H9 (cell line): ENCODE measurements at regions not wholly inside any gene's neighbourhood (a gene's known extent, or its start where the extent isn't known, plus 50 kb on each side); places are given as distances from the start of the nearest gene placed in this dataset.

Experiments
- DNase-seq: peaks from one replicate; pipeline ENCODE4 v3.0.0-alpha.2; 2017
- H2AFZ ChIP-seq: one replicate; pipeline ENCODE4 v1.6.1; 2013; ENCODE audit warnings: mild to moderate bottlenecking, low read length, control low read depth, moderate library complexity
- H2AK5ac ChIP-seq: 2 replicates; pipeline ENCODE4 v1.6.1; 2013; ENCODE audit warnings: low read length, control low read depth, mixed read lengths; ENCODE audit not compliant: insufficient read length
- H2BK120ac ChIP-seq: one replicate; pipeline ENCODE4 v1.6.1; 2013; ENCODE audit warnings: low read depth, mild to moderate bottlenecking, low read length, control low read depth, inconsistent platforms; ENCODE audit not compliant: poor library complexity, severe bottlenecking
- H2BK12ac ChIP-seq: 2 replicates; pipeline ENCODE4 v1.6.1; 2013; ENCODE audit warnings: low read length, control low read depth, mixed read lengths, low read depth; ENCODE audit not compliant: insufficient read length
- H2BK15ac ChIP-seq: 2 replicates; pipeline ENCODE4 v1.6.1; 2013; ENCODE audit warnings: low read depth, low read length, control low read depth
- H2BK20ac ChIP-seq: one replicate; pipeline ENCODE4 v1.6.1; 2013; ENCODE audit warnings: low read depth, mild to moderate bottlenecking, low read length, control low read depth, inconsistent platforms; ENCODE audit not compliant: poor library complexity, severe bottlenecking
- H2BK5ac ChIP-seq: 2 replicates; pipeline ENCODE4 v1.6.1; 2013; ENCODE audit warnings: low read length, control low read depth, mixed read lengths; ENCODE audit not compliant: insufficient read length
- H3K14ac ChIP-seq: 2 replicates; pipeline ENCODE4 v1.6.1; 2013; ENCODE audit warnings: low read length, control low read depth; ENCODE audit not compliant: insufficient read depth
- H3K18ac ChIP-seq: 2 replicates; pipeline ENCODE4 v1.6.1; 2013; ENCODE audit warnings: low read depth, mild to moderate bottlenecking, mixed read lengths, low read length, control low read depth; ENCODE audit not compliant: insufficient read length
- H3K23ac ChIP-seq: 2 replicates; pipeline ENCODE4 v1.6.1; 2013; ENCODE audit warnings: low read length, control low read depth, mixed read lengths, low read depth; ENCODE audit not compliant: insufficient read length
- H3K23me2 ChIP-seq: 2 replicates; pipeline ENCODE4 v1.6.1; 2013; ENCODE audit warnings: low read depth, mild to moderate bottlenecking, mixed read lengths, low read length, control low read depth; ENCODE audit not compliant: insufficient read length, poor library complexity, severe bottlenecking
- H3K27ac ChIP-seq: 2 replicates; pipeline ENCODE4 v1.5.1; 2013; ENCODE audit warnings: low read length, control low read depth, mixed read lengths, low read depth; ENCODE audit not compliant: insufficient read length
- H3K27me3 ChIP-seq: 2 replicates; pipeline ENCODE4 v1.6.1; 2013; ENCODE audit warnings: low read length, control low read depth, inconsistent platforms; ENCODE audit not compliant: insufficient read depth
- H3K4ac ChIP-seq: 2 replicates; pipeline ENCODE4 v1.6.1; 2013; ENCODE audit warnings: low read depth, mild to moderate bottlenecking, control low read depth, inconsistent platforms, low read length, moderate library complexity
- H3K4me1 ChIP-seq: 2 replicates; pipeline ENCODE4 v1.6.1; 2013; ENCODE audit warnings: low read length, control low read depth, inconsistent platforms; ENCODE audit not compliant: insufficient read depth
- H3K4me2 ChIP-seq: 2 replicates; pipeline ENCODE4 v1.6.1; 2013; ENCODE audit warnings: low read length, control low read depth, mixed read lengths; ENCODE audit not compliant: insufficient read length, insufficient read depth
- H3K56ac ChIP-seq: 2 replicates; pipeline ENCODE4 v1.6.1; 2013; ENCODE audit warnings: low read depth, mild to moderate bottlenecking, mixed read lengths, low read length, control low read depth; ENCODE audit not compliant: insufficient read length
- H3K79me1 ChIP-seq: 2 replicates; pipeline ENCODE4 v1.6.1; 2013; ENCODE audit warnings: low read depth, mild to moderate bottlenecking, moderate library complexity, low read length, control low read depth, inconsistent platforms; ENCODE audit not compliant: insufficient read depth, poor library complexity, severe bottlenecking
- H3K79me2 ChIP-seq: 2 replicates; pipeline ENCODE4 v1.6.1; 2013; ENCODE audit warnings: low read length, control low read depth, inconsistent platforms; ENCODE audit not compliant: insufficient read depth
- H3K9ac ChIP-seq: 2 replicates; pipeline ENCODE4 v1.6.1; 2013; ENCODE audit warnings: low read length, control low read depth, mixed read lengths; ENCODE audit not compliant: insufficient read length; ENCODE audit errors: extremely low read depth
- H3K9me3 ChIP-seq: one replicate; pipeline ENCODE4 v1.6.1; 2013; ENCODE audit warnings: low read depth, low read length, inconsistent platforms; ENCODE audit not compliant: control insufficient read depth
- H3T11ph ChIP-seq: one replicate; pipeline ENCODE4 v1.6.1; 2013; ENCODE audit warnings: mild to moderate bottlenecking, low read length, control low read depth, inconsistent platforms
- H4K20me1 ChIP-seq: one replicate; pipeline ENCODE4 v1.6.1; 2013; ENCODE audit not compliant: control insufficient read depth, insufficient read length, insufficient read depth
- H4K5ac ChIP-seq: 2 replicates; pipeline ENCODE4 v1.6.1; 2013; ENCODE audit warnings: low read depth, mild to moderate bottlenecking, mixed read lengths, low read length, control low read depth; ENCODE audit not compliant: insufficient read length
- H4K8ac ChIP-seq: replicated peaks from 2 replicates; pipeline ENCODE4 v1.6.1; 2013; ENCODE audit warnings: low read length, control low read depth, mixed read lengths, low read depth; ENCODE audit not compliant: insufficient read length
- H4K91ac ChIP-seq: 2 replicates; pipeline ENCODE4 v1.6.1; 2013; ENCODE audit warnings: low read depth, mild to moderate bottlenecking, moderate library complexity, mixed read lengths, low read length, control low read depth; ENCODE audit not compliant: insufficient read length
- H3K27ac Mint-ChIP-seq, 3 experiments: 2 replicates in 2 of 3; 3 replicates in 1 of 3; pipeline ENCODE4 v1.8.0; 2020 to 2021; ENCODE audit warnings: mixed read lengths in 3 of 3, mild to moderate bottlenecking in 1 of 3, moderate library complexity in 1 of 3
- H3K27me3 Mint-ChIP-seq: 2 replicates; pipeline ENCODE4 v1.8.0; 2021; ENCODE audit warnings: low read depth, mild to moderate bottlenecking, moderate library complexity, mixed read lengths
- H3K36me3 Mint-ChIP-seq, 3 experiments: 2 replicates in 2 of 3; 3 replicates in 1 of 3; pipeline ENCODE4 v1.8.0; 2020 to 2021; ENCODE audit warnings: low read depth in 3 of 3, mixed read lengths in 3 of 3; ENCODE audit not compliant: insufficient read depth in 1 of 3
- H3K4me1 Mint-ChIP-seq, 2 experiments: 2 replicates each; pipeline ENCODE4 v1.8.0; 2020; ENCODE audit warnings: mixed read lengths in 2 of 2
- H3K4me3 Mint-ChIP-seq, 2 experiments: 2 replicates in 1 of 2; 3 replicates in 1 of 2; pipeline ENCODE4 v1.8.0; 2020 to 2021; ENCODE audit warnings: mild to moderate bottlenecking in 2 of 2, mixed read lengths in 2 of 2, moderate library complexity in 1 of 2
- H3K9me3 Mint-ChIP-seq, 2 experiments: 2 replicates in 1 of 2; 3 replicates in 1 of 2; pipeline ENCODE4 v1.8.0; 2020; ENCODE audit warnings: mild to moderate bottlenecking in 2 of 2, mixed read lengths in 2 of 2, moderate library complexity in 1 of 2
- CTCF ChIP-seq: fragments of 200-600 bp; sonication (generic); conservative IDR thresholded peaks from 3 replicates; pipeline ENCODE4 v1.8.0; 2021; ENCODE audit warnings: antibody characterized with exemption, mild to moderate bottlenecking
- WGBS: extraction: QIAGEN DNeasy Blood & Tissue Kit; methylation state at CpG from one replicate; pipeline ENCODE4 v1.1.7; 2013; ENCODE audit warnings: missing lambda C conversion rate, low lambda C conversion rate, mixed read lengths; ENCODE audit not compliant: insufficient read length; ENCODE audit errors: extremely low coverage; 5-methylcytosine and 5-hydroxymethylcytosine counted together

GRCh38 chr15:95600367-95600766 is 730.1 kb upstream of the NR2F2 start:
- no peak overlapping the region for H3K27ac Mint-ChIP-seq
- H3K23me2 ChIP-seq = no peaks in the 10 kb centered on the region
- H2BK120ac ChIP-seq = no peak overlapping the region
- no peak overlapping the region for H3K4me2 ChIP-seq
- H2AK5ac ChIP-seq = no peak overlapping the region
- H3K9me3 ChIP-seq = no peaks in the 10 kb centered on the region
- WGBS = no CpG with 5 or more reads among the region's 2 CpGs
- H3K79me1 ChIP-seq = no peaks in the 10 kb centered on the region
- TF ChIP-seq CTCF = no peak
- H3T11ph ChIP-seq = no peak overlapping the region
- H3K27me3 ChIP-seq = no peaks in the 10 kb centered on the region
- H4K5ac ChIP-seq = no peak overlapping the region
- H2BK5ac ChIP-seq = no peak overlapping the region
- H4K8ac ChIP-seq = no peak overlapping the region
- H3K9ac ChIP-seq = no peak overlapping the region
- H3K18ac ChIP-seq = no peak overlapping the region
- H3K56ac ChIP-seq = no peak overlapping the region
- no peak overlapping the region for H2BK15ac ChIP-seq
- peaks cover 6% of the 10 kb centered on the region; the same call in 1 of the 2 replicates for H3K4me1 ChIP-seq
- no peak overlapping the region for H3K27ac ChIP-seq
- H4K91ac ChIP-seq = no peak overlapping the region
- H3K14ac ChIP-seq = no peak overlapping the region
- no peak for DNase-seq
- peaks cover 2% of the 10 kb centered on the region in 2 experiments; a peak in 2 of 5 replicates for H3K9me3 Mint-ChIP-seq
- H3K4ac ChIP-seq = no peak overlapping the region
- no peak overlapping the region for H2AFZ ChIP-seq
- no peaks in the 10 kb centered on the region for H3K27me3 Mint-ChIP-seq
- H2BK12ac ChIP-seq = no peak overlapping the region
- H3K36me3 Mint-ChIP-seq = no peaks in the 10 kb centered on the region
- H4K20me1 ChIP-seq = no peaks in the 10 kb centered on the region
- no peak overlapping the region for H3K23ac ChIP-seq
- no peak overlapping the region for H3K4me3 Mint-ChIP-seq
- no peak overlapping the region for H2BK20ac ChIP-seq
- H3K79me2 ChIP-seq = no peaks in the 10 kb centered on the region
- H3K4me1 Mint-ChIP-seq = peaks cover 11 to 12% of the 10 kb centered on the region in 2 experiments
